CD14-positive monocyte (primary cell): ENCODE measurements at regions not wholly inside any gene's neighbourhood (a gene's known extent, or its start where the extent isn't known, plus 50 kb on each side); places are given as distances from the start of the nearest gene placed in this dataset.

Experiments used
- DNase-seq, 3 donors: peaks; one replicate each; pipeline ENCODE4 v3.0.0-alpha.2; 2011 to 2022
- H2AFZ ChIP-seq: 2 replicates; pipeline ENCODE4 v1.6.0; 2012; ENCODE audit warnings: mild to moderate bottlenecking, low read depth, low read length, inconsistent platforms; ENCODE audit not compliant: insufficient read depth, poor library complexity, severe bottlenecking
- H3K27ac ChIP-seq, 2 donors: 1 replicate in 1 of 2; 2 replicates in 1 of 2; pipeline ENCODE4 v1.5.1; 2012 to 2013; ENCODE audit warnings: low read length in 2 of 2, control low read depth in 1 of 2, inconsistent platforms in 1 of 2, low read depth in 1 of 2, mild to moderate bottlenecking in 1 of 2
- H3K27me3 ChIP-seq, 2 donors: one replicate each; pipeline versions ENCODE4 v1.6.0 to v1.6.1; 2011 to 2013; ENCODE audit warnings: low read length in 2 of 2; ENCODE audit not compliant: control insufficient read depth in 2 of 2, insufficient read depth in 2 of 2
- H3K36me3 ChIP-seq, 2 donors: replicated peaks in 1 of 2; 1 replicate in 1 of 2; 2 replicates in 1 of 2; pipeline versions ENCODE4 v1.5.1 to v1.6.1; 2012 to 2013; ENCODE audit warnings: low read length in 2 of 2, control low read depth in 1 of 2, inconsistent platforms in 1 of 2, mild to moderate bottlenecking in 1 of 2; ENCODE audit not compliant: insufficient read depth in 2 of 2, control insufficient read depth in 1 of 2
- H3K4me1 ChIP-seq, 2 donors: 1 replicate in 1 of 2; 2 replicates in 1 of 2; pipeline versions ENCODE4 v1.5.1 to v1.6.1; 2012 to 2013; ENCODE audit warnings: low read length in 2 of 2, control low read depth in 1 of 2, inconsistent platforms in 1 of 2, mild to moderate bottlenecking in 1 of 2, moderate library complexity in 1 of 2; ENCODE audit not compliant: insufficient read depth in 2 of 2, control insufficient read depth in 1 of 2
- H3K4me2 ChIP-seq: replicated peaks from 2 replicates; pipeline ENCODE3; 2012; ENCODE audit warnings: low read length, moderate library complexity, mild to moderate bottlenecking; ENCODE audit not compliant: poor library complexity, severe bottlenecking; ENCODE audit errors: extremely low read depth
- H3K4me3 ChIP-seq, 3 experiments: fragments of 200-600 bp in 1 of 3; sonication (generic) in 1 of 3; replicated peaks in 1 of 3; 1 replicate in 2 of 3; 2 replicates in 1 of 3; pipeline ENCODE4 v1.5.1; 2011 to 2013; ENCODE audit warnings: low read length in 3 of 3, mild to moderate bottlenecking in 3 of 3, control low read depth in 2 of 3, low read depth in 2 of 3, inconsistent platforms in 1 of 3, moderate library complexity in 1 of 3
- H3K79me2 ChIP-seq: 2 replicates; pipeline ENCODE4 v1.6.0; 2012; ENCODE audit warnings: mild to moderate bottlenecking, control low read depth, inconsistent platforms, low read length, moderate library complexity; ENCODE audit not compliant: insufficient read depth
- H3K9ac ChIP-seq: 2 replicates; pipeline ENCODE4 v1.6.0; 2017; ENCODE audit warnings: low read length, mild to moderate bottlenecking; ENCODE audit not compliant: insufficient read depth, poor library complexity, severe bottlenecking
- H3K9me3 ChIP-seq, 2 donors: replicated peaks in 1 of 2; 1 replicate in 1 of 2; 2 replicates in 1 of 2; pipeline versions ENCODE4 v1.5.1 to v1.6.1; 2012 to 2013; ENCODE audit warnings: low read length in 2 of 2, control low read depth in 1 of 2; ENCODE audit not compliant: control insufficient read depth in 1 of 2, insufficient read depth in 1 of 2
- H4K20me1 ChIP-seq: 2 replicates; pipeline ENCODE4 v1.6.0; 2012; ENCODE audit warnings: mild to moderate bottlenecking, low read length, control low read depth, moderate library complexity; ENCODE audit not compliant: insufficient read depth
- H3K27ac Mint-ChIP-seq, 7 donors: one replicate each; pipeline ENCODE4 v1.8.0; 2020; ENCODE audit warnings: mild to moderate bottlenecking in 7 of 7, mixed read lengths in 7 of 7, moderate library complexity in 6 of 7, inconsistent platforms in 2 of 7
- H3K27me3 Mint-ChIP-seq, 3 donors: one replicate each; pipeline ENCODE4 v1.8.0; 2021 to 2022; ENCODE audit warnings: low read depth in 3 of 3, mild to moderate bottlenecking in 3 of 3, mixed read lengths in 3 of 3, moderate library complexity in 3 of 3, inconsistent platforms in 1 of 3
- H3K36me3 Mint-ChIP-seq, 2 donors: one replicate each; pipeline ENCODE4 v1.8.0; 2020; ENCODE audit warnings: mixed read lengths in 2 of 2, inconsistent platforms in 1 of 2, mild to moderate bottlenecking in 1 of 2
- H3K4me1 Mint-ChIP-seq: one replicate; pipeline ENCODE4 v1.8.0; 2020; ENCODE audit warnings: mild to moderate bottlenecking, mixed read lengths
- H3K4me3 Mint-ChIP-seq, 2 donors: one replicate each; pipeline ENCODE4 v1.8.0; 2020; ENCODE audit warnings: mild to moderate bottlenecking in 2 of 2, mixed read lengths in 2 of 2, moderate library complexity in 1 of 2
- H3K9me3 Mint-ChIP-seq, 7 donors: one replicate each; pipeline ENCODE4 v1.8.0; 2020 to 2022; ENCODE audit warnings: mixed read lengths in 7 of 7, mild to moderate bottlenecking in 6 of 7, moderate library complexity in 6 of 7, inconsistent platforms in 2 of 7
- CTCF ChIP-seq: fragments of 200-600 bp; IDR thresholded peaks from one replicate; pipeline ENCODE4 v1.8.0; 2022; ENCODE audit warnings: antibody characterized with exemption, mild to moderate bottlenecking
- WGBS: methylation state at CpG from one replicate; pipeline ENCODE4 v1.1.5; 2013; ENCODE audit warnings: missing lambda C conversion rate; ENCODE audit not compliant: insufficient coverage; 5-methylcytosine and 5-hydroxymethylcytosine counted together
- intact Hi-C, 2 donors: fragments of 100-400 bp; cut with micrococcal nuclease; formaldehyde crosslinking; loops; one replicate each; pipeline versions ENCODE4 v1.15.0 to v1.15.1; 2023

DNA sequence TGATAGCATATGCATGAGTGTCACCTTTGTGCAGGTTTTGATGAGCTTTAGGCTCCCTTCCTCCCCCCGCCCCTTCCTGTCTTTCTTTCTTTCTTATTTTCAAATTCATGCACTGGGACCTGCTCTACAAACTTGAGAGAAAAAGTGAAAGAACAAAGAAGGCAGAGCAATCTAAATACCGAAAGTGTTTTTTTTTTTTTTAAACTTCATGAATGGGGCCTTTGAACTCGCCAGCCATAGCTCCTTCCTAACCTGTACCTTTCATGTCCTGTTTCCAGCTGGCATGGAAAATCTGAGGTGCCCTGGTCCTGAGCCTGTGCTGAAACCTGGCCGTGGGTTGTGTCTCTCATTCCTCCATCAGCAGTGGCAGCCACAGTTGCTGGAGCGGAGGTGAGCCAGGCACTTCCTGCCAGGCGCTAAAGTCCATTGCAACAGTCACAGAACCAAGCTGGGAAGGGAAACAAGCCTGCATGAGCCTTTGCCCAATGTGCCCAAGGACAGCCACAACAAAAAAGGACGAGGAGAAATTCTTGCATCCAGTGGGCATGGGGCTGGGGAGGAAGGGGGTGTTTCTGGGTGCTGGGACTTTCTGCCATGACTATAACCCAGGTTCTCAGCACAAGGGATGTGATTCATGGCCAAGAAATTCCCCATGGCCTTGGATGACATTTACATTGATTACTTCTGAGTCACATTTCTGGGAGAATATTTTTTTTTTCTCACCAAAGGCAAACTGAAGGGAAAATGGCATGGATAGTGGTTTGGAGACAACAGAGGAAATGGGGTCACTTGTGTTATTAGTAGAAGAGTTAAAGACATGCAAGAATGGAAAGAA, 102.7 kb downstream of the TMEM30B start:
- H3K27me3 ChIP-seq: peaks cover 2% of the 10 kb centered on the region in 2 donors
- H2AFZ ChIP-seq: no peak overlapping the region
- no peaks in the 10 kb centered on the region for H3K36me3 ChIP-seq
- no peak overlapping the region for H3K4me3 ChIP-seq
- peak overlapping the region in 1 of 2 donors; percentile 21 for H3K4me3 Mint-ChIP-seq
- peaks cover under 1 to 3% of the 10 kb centered on the region in 2 donors for H3K9me3 ChIP-seq
- no peak overlapping the region for H3K4me2 ChIP-seq
- no peak overlapping the region for H3K27ac Mint-ChIP-seq
- no peaks in the 10 kb centered on the region for H3K36me3 Mint-ChIP-seq
- no peaks in the 10 kb centered on the region for H4K20me1 ChIP-seq
- H3K9ac ChIP-seq: no peak overlapping the region
- no peaks in the 10 kb centered on the region for H3K4me1 Mint-ChIP-seq
- peaks cover 15 to 22% (median 20%) of the 10 kb centered on the region in 3 donors for H3K27me3 Mint-ChIP-seq
- peak in 1 of 3 donors; percentile 52 for DNase-seq
- H3K4me1 ChIP-seq: no peaks in the 10 kb centered on the region
- no peak overlapping the region for H3K27ac ChIP-seq
- no peaks in the 10 kb centered on the region for H3K79me2 ChIP-seq
- no peak for TF ChIP-seq CTCF
- peaks cover 0 to 7% (median 3%) of the 10 kb centered on the region in 7 donors for H3K9me3 Mint-ChIP-seq
- intact Hi-C loops: no loop called here
- 89% methylated on average over 5 of the region's 7 CpGs for WGBS

GRCh38 chr14:61177279-61178225, 103.6 kb downstream of the TMEM30B start:
- no peak overlapping the region for H3K4me2 ChIP-seq
- whole genome bisulfite sequencing: 92% methylated on average over 7 of the region's 14 CpGs
- H3K4me3 Mint-ChIP-seq: peak overlapping the region in 1 of 2 donors; percentile 36
- H3K4me1 Mint-ChIP-seq: no peaks in the 10 kb centered on the region
- no peaks in the 10 kb centered on the region for H3K4me1 ChIP-seq
- peaks cover 8 to 9% of the 10 kb centered on the region in 2 donors for H3K9me3 ChIP-seq
- H3K4me3 ChIP-seq: no peak overlapping the region
- no peak overlapping the region for H3K27ac Mint-ChIP-seq
- H3K36me3 Mint-ChIP-seq: no peaks in the 10 kb centered on the region
- no peaks in the 10 kb centered on the region for H3K27me3 ChIP-seq
- H3K79me2 ChIP-seq: no peaks in the 10 kb centered on the region
- peaks cover 14 to 18% (median 16%) of the 10 kb centered on the region in 3 donors for H3K27me3 Mint-ChIP-seq
- intact Hi-C loops: no loop called here
- H3K9ac ChIP-seq: no peak overlapping the region
- TF ChIP-seq CTCF: no peak
- no peak overlapping the region for H2AFZ ChIP-seq
- peaks cover 0 to 13% (median 8%) of the 10 kb centered on the region in 7 donors for H3K9me3 Mint-ChIP-seq
- H3K27ac ChIP-seq: no peak overlapping the region
- H4K20me1 ChIP-seq: no peaks in the 10 kb centered on the region
- no peaks in the 10 kb centered on the region for H3K36me3 ChIP-seq
- no peak for DNase-seq
